A549 (cell line): ENCODE measurements at regions not wholly inside any gene's neighbourhood (a gene's known extent, or its start where the extent isn't known, plus 50 kb on each side); places are given as distances from the start of the nearest gene placed in this dataset.
"Not testable (repeated sequence)": the region's sequence is repeated elsewhere in the genome, so short reads cannot be mapped to it uniquely, and the experiment has no call there.

Experiments used
- ATAC-seq, 2 experiments: fragments of 200-7000 bp in 1 of 2; fragments of >200 bp in 1 of 2; cut with Nextera tagmentation in 1 of 2; cut with Tn5 transposase in 1 of 2; 3 replicates each; pipeline versions ENCODE4 v1.8.0 to v1.9.1; 2018 to 2020; ENCODE audit warnings: mild to moderate bottlenecking in 1 of 2, moderate library complexity in 1 of 2
- CTCF ChIA-PET: fragments of 300-600 bp; sonication (Branson Sonifier 250); formaldehyde crosslinking; extraction: SDS; loops from one replicate; lab custom pipeline; 2021; ENCODE audit warnings: antibody characterized with exemption, inconsistent platforms; lab: Yijun Ruan, JAX
- POLR2A ChIA-PET: fragments of 350-600 bp; formaldehyde crosslinking; extraction: SDS; loops from one replicate; lab custom pipeline; 2021; ENCODE audit warnings: antibody characterized with exemption, inconsistent platforms; lab: Yijun Ruan, JAX
- DNase-seq, 2 experiments: peaks; one replicate each; pipeline versions ENCODE4 v3.0.0 to v3.0.0-alpha.2; 2011 to 2016; ENCODE audit warnings: low read depth in 1 of 2, low spot score in 1 of 2
- FAIRE-seq: peaks from 2 replicates; lab custom pipeline; 2011; peaks lifted over from hg19 to GRCh38; lab: Jason Lieb, UNC
- H3K27ac ChIP-seq, 2 experiments: fragments of >200 bp; sonication (Bioruptor Twin); formaldehyde crosslinking; 3 replicates each; pipeline ENCODE4 v1.5.1; 2016 to 2017
- H3K4me1 ChIP-seq: fragments of >200 bp; sonication (Bioruptor Twin); formaldehyde crosslinking; 3 replicates; pipeline ENCODE4 v1.6.1; 2016
- H3K4me2 ChIP-seq: fragments of >200 bp; sonication (Bioruptor Twin); formaldehyde crosslinking; 3 replicates; pipeline ENCODE4 v1.6.1; 2016
- H3K4me3 ChIP-seq: fragments of >200 bp; sonication (Bioruptor Twin); formaldehyde crosslinking; 3 replicates; pipeline ENCODE4 v1.5.1; 2016
- H3K9me3 ChIP-seq: fragments of >200 bp; sonication (Bioruptor Twin); formaldehyde crosslinking; 3 replicates; pipeline ENCODE4 v1.6.1; 2016
- WGBS: methylation state at CpG from one replicate; pipeline ENCODE4 v1.1.6; 2017; ENCODE audit errors: missing lambda C conversion rate; 5-methylcytosine and 5-hydroxymethylcytosine counted together

DNA sequence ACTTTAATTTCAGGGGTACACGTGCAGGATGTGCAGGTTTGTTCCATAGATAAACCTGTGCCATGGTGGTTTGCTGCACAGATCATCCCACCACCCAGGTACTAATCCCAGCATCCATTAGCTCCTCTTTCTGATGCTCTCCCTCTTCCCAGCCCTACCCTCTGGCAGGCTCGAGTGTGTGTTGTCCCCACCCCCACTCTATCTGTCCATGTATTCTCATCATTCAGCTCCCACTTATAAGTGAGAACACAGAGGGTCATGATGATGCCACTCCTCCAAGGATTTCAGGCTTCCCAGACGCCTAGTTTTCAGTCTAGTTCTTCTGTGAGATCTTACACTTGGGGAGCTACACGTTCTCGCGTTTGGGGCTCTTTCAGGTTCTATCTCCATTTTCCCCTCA is 93.4 kb upstream of the NBPF11 start:
- ATAC-seq, FAIRE-seq, H3K9me3 ChIP-seq, H3K4me3 ChIP-seq, CTCF ChIA-PET, POLR2A ChIA-PET, H3K4me2 ChIP-seq, H3K27ac ChIP-seq, H3K4me1 ChIP-seq, DNase-seq: not testable (repeated sequence)
- no CpG with 5 or more reads among the region's 6 CpGs for WGBS

DNA sequence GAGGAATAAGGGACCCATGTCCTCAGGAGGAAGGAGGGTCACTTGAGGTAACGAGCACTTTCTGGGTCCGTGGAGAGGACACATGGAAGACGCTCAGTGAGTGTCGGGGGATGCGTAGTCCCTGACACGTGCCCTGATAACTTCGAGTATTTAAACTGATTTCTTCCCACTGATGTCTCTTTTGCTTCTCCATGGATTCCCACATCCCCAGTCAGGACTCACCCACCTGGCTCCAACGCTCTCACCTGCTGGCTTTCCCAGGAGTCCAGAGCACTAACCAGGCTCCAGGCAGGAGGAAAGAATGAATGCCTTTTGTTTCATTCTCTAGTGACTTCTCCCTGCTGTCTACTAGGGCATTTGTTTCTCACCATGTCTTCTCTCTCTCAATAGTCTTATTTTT is 81.2 kb upstream of the NBPF11 start:
- ATAC-seq, FAIRE-seq: not testable (repeated sequence)

DNA sequence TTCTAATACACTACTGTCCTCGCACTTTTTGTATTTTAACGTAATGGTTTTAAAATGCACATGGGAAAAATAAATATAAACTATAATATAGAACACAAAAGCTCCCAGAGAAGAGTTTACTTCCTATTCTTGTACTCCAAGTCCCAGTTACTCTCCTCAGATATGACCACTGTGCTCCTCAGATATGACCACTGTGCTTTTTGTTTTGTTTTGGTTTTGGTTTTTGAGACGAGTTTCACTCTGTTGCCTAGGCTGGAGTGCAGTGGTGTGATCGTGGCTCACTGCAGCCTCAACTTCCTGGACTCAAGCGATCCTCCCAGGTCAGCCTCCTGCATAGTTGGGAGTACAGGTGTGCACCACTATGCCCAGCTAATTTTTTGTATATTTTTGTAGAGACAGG is 76.8 kb upstream of the NBPF11 start:
- H3K4me2 ChIP-seq, POLR2A ChIA-PET, FAIRE-seq, H3K27ac ChIP-seq, H3K4me1 ChIP-seq, H3K9me3 ChIP-seq, DNase-seq, ATAC-seq, CTCF ChIA-PET, H3K4me3 ChIP-seq: not testable (repeated sequence)
- 46% methylated on average over 5 of the region's 5 CpGs for WGBS

More for the DNA sequence above, 81.2 kb upstream of the NBPF11 start:
- H3K27ac ChIP-seq, POLR2A ChIA-PET, H3K4me1 ChIP-seq, H3K9me3 ChIP-seq, H3K4me2 ChIP-seq, CTCF ChIA-PET, DNase-seq, H3K4me3 ChIP-seq: not testable (repeated sequence)
- 76% methylated on average over 7 of the region's 8 CpGs for WGBS

DNA sequence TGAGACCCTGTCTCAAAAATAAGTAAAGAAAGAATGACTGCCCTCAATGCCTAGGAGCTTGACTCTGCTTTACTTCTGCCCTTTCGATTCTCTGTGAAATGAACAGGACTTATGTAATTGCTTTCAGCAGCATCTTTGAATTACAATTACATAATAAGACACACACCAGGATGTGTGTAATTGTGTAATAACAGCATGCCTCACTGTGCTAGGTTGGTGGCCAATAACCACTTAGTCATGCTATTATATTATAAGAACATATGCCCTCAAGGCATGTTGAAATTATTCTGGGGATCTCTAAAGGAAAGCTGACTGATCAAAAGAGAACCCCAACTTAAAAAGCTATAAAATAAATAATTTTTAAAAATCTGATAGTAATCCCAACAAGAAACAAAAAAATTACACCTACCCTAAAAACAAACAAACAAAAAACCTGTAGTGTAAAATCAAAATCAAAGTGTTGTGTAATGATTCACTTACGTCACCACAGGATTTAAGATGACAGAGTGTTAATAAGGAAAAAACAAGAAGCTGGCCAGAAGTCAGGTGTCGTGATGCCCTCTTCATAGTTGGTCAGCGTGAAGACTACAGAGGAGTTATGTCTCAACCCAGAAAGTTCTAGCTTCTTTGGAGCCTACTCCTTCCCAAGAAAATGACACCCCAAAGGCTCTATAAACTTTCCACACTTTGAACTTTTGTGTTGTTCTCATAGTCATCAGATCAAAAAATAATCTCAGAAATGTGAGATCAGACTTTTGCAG is 70.5 kb upstream of the NBPF11 start:
- H3K4me2 ChIP-seq, H3K27ac ChIP-seq, POLR2A ChIA-PET, H3K4me1 ChIP-seq, H3K4me3 ChIP-seq, FAIRE-seq, H3K9me3 ChIP-seq, DNase-seq, CTCF ChIA-PET: not testable (repeated sequence)
- WGBS = no CpG with 5 or more reads among the region's 4 CpGs
- ATAC-seq = peak; percentile 44 to 79

- peak; percentile 61 to 82 for ATAC-seq
- FAIRE-seq, H3K27ac ChIP-seq, H3K4me1 ChIP-seq, H3K4me3 ChIP-seq, POLR2A ChIA-PET, DNase-seq, CTCF ChIA-PET, H3K4me2 ChIP-seq, H3K9me3 ChIP-seq: not testable (repeated sequence)
- WGBS = no CpG with 5 or more reads among the region's 4 CpGs
Observed at GRCh38 chr1:148221593-148221992, 69.5 kb upstream of the NBPF11 start.

DNA sequence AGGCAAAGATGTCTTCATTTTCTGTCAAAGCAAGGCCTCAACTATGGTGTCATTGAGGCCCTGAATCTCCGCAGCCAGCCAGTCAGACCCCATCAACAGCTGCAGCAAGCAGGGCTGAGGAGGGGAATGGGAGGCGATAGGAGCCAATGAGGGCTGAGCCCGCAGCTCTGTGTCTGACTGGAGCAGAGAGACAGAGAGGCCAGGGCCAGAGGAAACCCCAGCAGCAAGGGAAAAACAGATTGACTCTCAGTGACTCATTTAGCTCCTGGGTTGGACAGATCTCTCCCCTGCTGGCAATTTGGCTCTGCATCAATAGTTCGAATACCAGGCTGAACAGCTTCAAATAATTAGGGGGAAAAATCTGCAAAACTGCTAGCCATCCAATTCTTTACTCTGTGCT is 67.1 kb upstream of the NBPF11 start:
- CTCF ChIA-PET, H3K4me1 ChIP-seq, H3K4me3 ChIP-seq, H3K27ac ChIP-seq, POLR2A ChIA-PET, FAIRE-seq, H3K9me3 ChIP-seq, DNase-seq, H3K4me2 ChIP-seq: not testable (repeated sequence)
- WGBS = no CpG with 5 or more reads among the region's 4 CpGs
- ATAC-seq = peak in 1 of 2 experiments; percentile 53; a peak in 3 of 6 replicates

DNA sequence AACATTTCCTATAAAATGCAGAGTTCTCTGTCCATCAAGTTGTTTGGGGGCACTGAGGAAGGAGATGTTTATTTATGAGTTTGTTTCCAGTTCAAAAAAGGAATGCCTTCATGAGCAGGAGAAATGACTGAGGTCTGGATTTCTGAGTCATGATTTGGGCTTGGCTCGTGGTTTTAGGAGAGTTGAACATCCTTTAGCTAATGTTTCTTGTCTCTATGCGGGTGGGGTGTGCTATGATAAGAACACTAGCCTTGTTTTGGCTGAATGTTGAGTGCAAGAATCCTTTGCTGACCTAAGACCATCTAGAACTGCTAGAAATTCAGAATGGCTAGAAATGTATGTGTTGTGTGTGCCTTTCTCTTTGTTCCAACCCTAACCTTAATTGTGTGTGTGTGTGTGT is 59.1 kb upstream of the NBPF11 start:
- POLR2A ChIA-PET, H3K27ac ChIP-seq, ATAC-seq, CTCF ChIA-PET, DNase-seq, H3K4me2 ChIP-seq, H3K4me3 ChIP-seq, H3K9me3 ChIP-seq, H3K4me1 ChIP-seq, FAIRE-seq: not testable (repeated sequence)
- WGBS = no CpG with 5 or more reads among the region's 2 CpGs

DNA sequence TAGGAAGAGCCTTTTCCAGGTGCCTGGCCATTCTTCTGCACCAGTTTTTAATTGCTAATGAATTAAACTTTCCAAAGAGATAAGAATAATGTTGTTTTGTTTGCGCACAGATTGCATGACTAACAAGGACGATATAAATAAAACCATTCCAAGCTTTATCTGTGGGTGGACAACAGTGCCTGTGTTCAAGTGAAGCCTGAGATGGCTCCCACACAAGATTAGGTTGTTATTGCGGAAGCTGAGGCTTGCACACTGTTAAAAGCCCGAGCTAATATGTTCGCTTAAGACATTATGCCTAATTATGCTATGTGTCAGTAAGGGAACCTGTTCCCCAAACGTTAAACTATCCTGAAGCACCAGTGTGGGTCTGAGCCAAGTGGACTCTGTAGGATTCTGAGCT is 58.5 kb upstream of the NBPF11 start:
- CTCF ChIA-PET, ATAC-seq, POLR2A ChIA-PET, FAIRE-seq, H3K9me3 ChIP-seq, H3K4me3 ChIP-seq, DNase-seq, H3K27ac ChIP-seq, H3K4me2 ChIP-seq, H3K4me1 ChIP-seq: not testable (repeated sequence)
- WGBS = no CpG with 5 or more reads among the region's 6 CpGs

GRCh38 chr1:148210166-148210565 is 58.1 kb upstream of the NBPF11 start:
- H3K4me1 ChIP-seq, POLR2A ChIA-PET, ATAC-seq, DNase-seq, FAIRE-seq, H3K27ac ChIP-seq, H3K4me2 ChIP-seq, H3K4me3 ChIP-seq, CTCF ChIA-PET, H3K9me3 ChIP-seq: not testable (repeated sequence)
- WGBS = no CpG with 5 or more reads among the region's 4 CpGs

DNA sequence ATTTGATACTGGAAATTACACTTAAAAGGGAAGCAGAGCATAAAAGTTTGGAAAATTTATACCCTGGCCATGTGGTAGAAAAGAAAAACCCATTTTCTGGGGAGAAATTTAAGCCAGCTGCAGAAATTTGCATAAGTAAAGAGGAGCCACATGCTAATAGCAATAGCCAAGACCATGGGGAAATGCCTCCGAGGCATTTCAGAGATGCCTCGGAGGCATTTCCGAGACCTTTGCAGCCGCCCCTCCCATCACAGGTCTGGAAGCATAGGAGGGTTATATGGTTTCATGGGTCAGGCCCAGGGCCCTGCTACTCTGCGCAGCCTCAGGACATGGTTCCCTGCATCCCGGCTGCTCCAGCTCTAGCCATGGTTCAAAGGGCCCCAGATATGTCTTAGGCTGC is 49.9 kb upstream of the NBPF11 start:
- ATAC-seq, H3K4me2 ChIP-seq, POLR2A ChIA-PET, H3K9me3 ChIP-seq, H3K27ac ChIP-seq, FAIRE-seq, H3K4me1 ChIP-seq, DNase-seq, CTCF ChIA-PET, H3K4me3 ChIP-seq: not testable (repeated sequence)
- WGBS = no CpG with 5 or more reads among the region's 6 CpGs
